Nephron (organoid): ENCODE measurements at regions not wholly inside any gene's neighbourhood (a gene's known extent, or its start where the extent isn't known, plus 50 kb on each side); places are given as distances from the start of the nearest gene placed in this dataset.
A peak's percentile ranks its signal among the peaks of the same experiment; 100 is the strongest.

Experiments used
- H3K27ac Mint-ChIP-seq, 3 experiments: 2 replicates each; pipeline ENCODE4 v1.8.0; 2020; ENCODE audit warnings: mixed read lengths in 3 of 3, mild to moderate bottlenecking in 2 of 3, moderate library complexity in 1 of 3
- H3K27me3 Mint-ChIP-seq: 2 replicates; pipeline ENCODE4 v1.8.0; 2021; ENCODE audit warnings: low read depth, mild to moderate bottlenecking, moderate library complexity, mixed read lengths
- H3K36me3 Mint-ChIP-seq: 2 replicates; pipeline ENCODE4 v1.8.0; 2020; ENCODE audit warnings: low read depth, mixed read lengths
- H3K4me1 Mint-ChIP-seq: 2 replicates; pipeline ENCODE4 v1.8.0; 2020; ENCODE audit warnings: mixed read lengths
- H3K4me3 Mint-ChIP-seq, 3 experiments: 2 replicates each; pipeline ENCODE4 v1.8.0; 2020; ENCODE audit warnings: mild to moderate bottlenecking in 3 of 3, mixed read lengths in 3 of 3, moderate library complexity in 2 of 3
- H3K9me3 Mint-ChIP-seq: 2 replicates; pipeline ENCODE4 v1.8.0; 2020; ENCODE audit warnings: mixed read lengths
- TF ChIP-seq, protein P1 (sequence below), 3 experiments: fragments of 200-600 bp; sonication (generic); IDR thresholded peaks; one replicate each; pipeline ENCODE4 v1.5.0; 2021; ENCODE audit warnings: antibody characterized with exemption in 3 of 3; ENCODE audit not compliant: unreplicated experiment in 3 of 3

DNA sequence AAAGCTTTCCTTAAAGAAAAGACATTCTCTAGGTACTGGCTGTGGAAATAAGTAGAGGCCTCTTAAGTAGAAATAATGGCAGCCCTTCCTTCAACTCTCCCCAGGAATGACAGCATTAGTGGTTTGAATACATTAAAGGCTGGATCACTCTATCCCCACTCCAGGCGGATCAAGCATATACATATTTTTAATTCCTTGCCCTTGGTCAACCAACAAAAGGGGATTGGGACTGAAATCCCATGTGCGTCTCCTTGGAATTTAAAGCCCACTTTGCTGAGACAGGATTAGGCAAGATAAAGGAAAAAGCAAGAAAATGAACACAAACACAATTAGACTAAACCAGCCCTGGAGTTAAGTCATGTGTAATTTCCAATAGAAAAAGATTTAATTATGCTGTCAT, 391.3 kb downstream of the PPP1R2C start:
- TF ChIP-seq, protein P1, sequence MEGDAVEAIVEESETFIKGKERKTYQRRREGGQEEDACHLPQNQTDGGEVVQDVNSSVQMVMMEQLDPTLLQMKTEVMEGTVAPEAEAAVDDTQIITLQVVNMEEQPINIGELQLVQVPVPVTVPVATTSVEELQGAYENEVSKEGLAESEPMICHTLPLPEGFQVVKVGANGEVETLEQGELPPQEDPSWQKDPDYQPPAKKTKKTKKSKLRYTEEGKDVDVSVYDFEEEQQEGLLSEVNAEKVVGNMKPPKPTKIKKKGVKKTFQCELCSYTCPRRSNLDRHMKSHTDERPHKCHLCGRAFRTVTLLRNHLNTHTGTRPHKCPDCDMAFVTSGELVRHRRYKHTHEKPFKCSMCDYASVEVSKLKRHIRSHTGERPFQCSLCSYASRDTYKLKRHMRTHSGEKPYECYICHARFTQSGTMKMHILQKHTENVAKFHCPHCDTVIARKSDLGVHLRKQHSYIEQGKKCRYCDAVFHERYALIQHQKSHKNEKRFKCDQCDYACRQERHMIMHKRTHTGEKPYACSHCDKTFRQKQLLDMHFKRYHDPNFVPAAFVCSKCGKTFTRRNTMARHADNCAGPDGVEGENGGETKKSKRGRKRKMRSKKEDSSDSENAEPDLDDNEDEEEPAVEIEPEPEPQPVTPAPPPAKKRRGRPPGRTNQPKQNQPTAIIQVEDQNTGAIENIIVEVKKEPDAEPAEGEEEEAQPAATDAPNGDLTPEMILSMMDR (IDR thresholded peaks at IDR 0.05; ENCODE audit: unreplicated experiment in 3 of 3) = no peak
- Mint-ChIP-seq H3K4me1 (peaks cover 5% of the 10 kb centered on the region), H3K27ac (no peak overlapping the region), H3K4me3 (no peak overlapping the region), H3K36me3 (no peaks in the 10 kb centered on the region), H3K27me3 (no peaks in the 10 kb centered on the region), H3K9me3 (no peaks in the 10 kb centered on the region)

DNA sequence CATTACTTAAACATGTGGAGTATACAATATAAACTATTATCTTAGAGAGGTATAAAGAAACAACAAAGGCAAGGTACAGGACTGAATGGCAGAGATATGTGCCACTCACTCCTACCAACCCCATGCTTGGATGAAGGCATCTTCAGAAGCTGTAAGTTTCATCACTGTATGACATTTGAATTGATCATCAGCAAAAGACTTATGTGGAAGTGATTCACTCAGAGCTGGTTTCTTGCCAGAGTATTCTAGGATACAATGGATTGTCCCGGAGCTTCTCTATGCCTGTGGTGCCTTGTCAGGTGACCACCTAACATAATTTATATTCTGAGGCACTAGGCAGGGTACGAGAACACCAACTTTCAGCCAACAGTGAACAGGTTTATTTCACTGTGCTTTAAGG, 392.2 kb downstream of the PPP1R2C start:
- no peaks in the 10 kb centered on the region for H3K27me3 Mint-ChIP-seq
- peaks cover 5% of the 10 kb centered on the region for H3K4me1 Mint-ChIP-seq
- H3K36me3 Mint-ChIP-seq = no peaks in the 10 kb centered on the region
- no peak overlapping the region for H3K27ac Mint-ChIP-seq
- H3K9me3 Mint-ChIP-seq = no peaks in the 10 kb centered on the region
- TF ChIP-seq, protein P1 (IDR thresholded peaks at IDR 0.05; ENCODE audit: unreplicated experiment in 3 of 3) = no peak
- no peak overlapping the region for H3K4me3 Mint-ChIP-seq

DNA sequence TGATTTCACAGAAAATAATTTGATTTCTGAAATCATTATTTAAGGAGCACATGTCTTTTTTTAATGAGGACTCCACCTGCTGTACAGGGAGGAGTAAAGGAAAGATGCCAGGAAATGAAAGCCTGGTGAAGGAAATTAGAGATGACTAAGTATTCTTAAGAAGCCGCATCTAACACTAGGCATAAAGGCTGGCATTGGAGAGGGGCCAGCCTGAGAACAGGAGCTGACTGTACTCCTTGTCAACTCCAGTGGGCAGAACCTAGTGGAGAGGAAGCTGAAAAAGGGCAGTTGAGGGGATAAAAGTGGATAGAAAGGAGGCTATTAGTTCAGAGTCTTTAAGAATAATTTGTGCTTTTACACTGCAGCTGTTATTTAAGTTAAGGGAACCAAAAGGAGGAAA, 393.0 kb downstream of the PPP1R2C start:
- H3K36me3 Mint-ChIP-seq = no peaks in the 10 kb centered on the region
- no peak overlapping the region for H3K27ac Mint-ChIP-seq
- peaks cover 5% of the 10 kb centered on the region for H3K4me1 Mint-ChIP-seq
- no peaks in the 10 kb centered on the region for H3K27me3 Mint-ChIP-seq
- H3K4me3 Mint-ChIP-seq = no peak overlapping the region
- no peaks in the 10 kb centered on the region for H3K9me3 Mint-ChIP-seq
- TF ChIP-seq, protein P1 (IDR thresholded peaks at IDR 0.05; ENCODE audit: unreplicated experiment in 3 of 3) = no peak

DNA sequence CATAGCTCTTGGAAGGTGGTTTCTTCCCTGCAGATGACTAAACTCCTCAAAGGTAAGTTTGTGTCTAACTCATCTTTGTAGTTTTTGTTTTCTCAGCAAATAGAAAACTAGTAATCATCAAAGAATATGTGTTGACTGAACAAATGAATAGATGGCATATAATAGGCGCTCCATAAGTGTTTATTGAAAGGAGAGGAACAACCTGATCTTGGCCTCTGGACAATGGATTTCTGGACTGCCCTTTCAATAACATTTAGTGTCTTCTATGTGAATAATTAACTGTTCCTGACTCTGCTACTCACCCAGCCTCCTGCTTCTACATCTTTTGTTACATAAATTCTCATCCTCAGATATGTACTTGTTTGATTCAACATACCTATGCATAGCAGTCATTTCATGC, 399.1 kb downstream of the PPP1R2C start:
- H3K27me3 Mint-ChIP-seq = no peaks in the 10 kb centered on the region
- no peaks in the 10 kb centered on the region for H3K36me3 Mint-ChIP-seq
- no peak overlapping the region for H3K27ac Mint-ChIP-seq
- TF ChIP-seq, protein P1 (IDR thresholded peaks at IDR 0.05; ENCODE audit: unreplicated experiment in 3 of 3) = no peak
- no peak overlapping the region for H3K4me3 Mint-ChIP-seq
- no peaks in the 10 kb centered on the region for H3K4me1 Mint-ChIP-seq
- no peaks in the 10 kb centered on the region for H3K9me3 Mint-ChIP-seq

DNA sequence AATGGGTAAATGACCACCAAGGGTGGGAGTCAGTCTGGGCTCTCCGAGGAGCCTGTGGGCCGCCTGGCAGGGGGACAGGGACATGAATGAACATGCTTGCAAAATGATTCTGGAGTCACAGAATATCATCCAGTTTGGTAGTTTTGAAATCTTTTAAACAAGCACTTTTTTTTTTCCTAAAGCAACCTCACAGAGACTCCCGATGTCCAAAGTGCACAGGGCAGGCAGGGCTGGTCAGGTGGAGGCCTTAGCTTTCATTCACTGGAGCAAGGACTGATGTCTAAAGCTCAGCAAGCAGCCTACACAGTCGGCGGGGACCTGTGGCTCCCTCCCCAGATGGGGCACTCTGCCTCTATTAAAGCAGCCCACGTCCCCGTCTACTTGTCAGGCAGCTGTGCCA, 402.9 kb downstream of the PPP1R2C start:
- Mint-ChIP-seq H3K27me3 (no peaks in the 10 kb centered on the region), H3K4me3 (no peak overlapping the region), H3K27ac (peak overlapping the region in 1 of 3 experiments; percentile 68), H3K4me1 (no peaks in the 10 kb centered on the region), H3K9me3 (no peaks in the 10 kb centered on the region), H3K36me3 (no peaks in the 10 kb centered on the region)
- TF ChIP-seq, protein P1 (IDR thresholded peaks at IDR 0.05; ENCODE audit: unreplicated experiment in 3 of 3) = no peak

- no peaks in the 10 kb centered on the region for H3K27me3 Mint-ChIP-seq
- no peaks in the 10 kb centered on the region for H3K9me3 Mint-ChIP-seq
- H3K4me1 Mint-ChIP-seq = no peaks in the 10 kb centered on the region
Observed at GRCh38 chrX:42366181-42366580, 411.8 kb downstream of the PPP1R2C start.

More at GRCh38 chrX:42366181-42366580, 411.8 kb downstream of the PPP1R2C start:
- H3K27ac Mint-ChIP-seq = no peak overlapping the region
- H3K36me3 Mint-ChIP-seq = no peaks in the 10 kb centered on the region
- no peak overlapping the region for H3K4me3 Mint-ChIP-seq
- TF ChIP-seq, protein P1 (IDR thresholded peaks at IDR 0.05; ENCODE audit: unreplicated experiment in 3 of 3) = no peak
